IMR-90 (cell line): ENCODE measurements at regions not wholly inside any gene's neighbourhood (a gene's known extent, or its start where the extent isn't known, plus 50 kb on each side); places are given as distances from the start of the nearest gene placed in this dataset.

Source experiments
- ATAC-seq: fragments of 200-7000 bp; cut with Tn5 transposase; 2 replicates; pipeline ENCODE4 v1.9.1; 2020; ENCODE audit warnings: low read depth, mild to moderate bottlenecking, moderate library complexity
- BruUV-seq: library from RNA; stranded (reverse); fragments of 400-500 nt; replicated peaks from 2 replicates; lab custom pipeline; 2021; lab: Mats Ljungman, UMichigan
- CTCF ChIA-PET: fragments of 300-600 bp; formaldehyde crosslinking; extraction: SDS; loops from one replicate; lab custom pipeline; 2021; ENCODE audit warnings: antibody characterized with exemption; lab: Yijun Ruan, JAX
- POLR2A ChIA-PET: fragments of 300-600 bp; sonication (Branson Sonifier 250); formaldehyde crosslinking; loops from one replicate; lab custom pipeline; 2022; ENCODE audit warnings: antibody characterized with exemption; ENCODE audit not compliant: unreplicated experiment; lab: Charles Lee
- DNase-seq: peaks from one replicate; pipeline ENCODE4 v3.0.0; 2013
- H2AFZ ChIP-seq: replicated peaks from 2 replicates; pipeline ENCODE3; 2013; ENCODE audit warnings: low read length, mild to moderate bottlenecking; ENCODE audit not compliant: poor library complexity
- H2AK5ac ChIP-seq: 2 replicates; pipeline ENCODE4 v1.6.1; 2013; ENCODE audit warnings: low read depth, low read length, inconsistent platforms
- H2AK9ac ChIP-seq: replicated peaks from 2 replicates; pipeline ENCODE3; 2013; ENCODE audit warnings: mild to moderate bottlenecking, low read depth, low read length, moderate library complexity; ENCODE audit not compliant: poor library complexity
- H2BK120ac ChIP-seq: 2 replicates; pipeline ENCODE4 v1.6.1; 2013; ENCODE audit warnings: low read depth, low read length, inconsistent platforms
- H2BK15ac ChIP-seq: 3 replicates; pipeline ENCODE4 v1.6.1; 2013; ENCODE audit warnings: low read depth, low read length, inconsistent platforms
- H2BK20ac ChIP-seq: 2 replicates; pipeline ENCODE4 v1.6.1; 2013; ENCODE audit warnings: low read depth, mild to moderate bottlenecking, inconsistent platforms, low read length, moderate library complexity
- H2BK5ac ChIP-seq: 2 replicates; pipeline ENCODE4 v1.6.1; 2013; ENCODE audit warnings: mild to moderate bottlenecking, low read depth, low read length, inconsistent platforms; ENCODE audit not compliant: poor library complexity, severe bottlenecking
- H3K14ac ChIP-seq: replicated peaks from 2 replicates; pipeline ENCODE4 v1.6.1; 2013; ENCODE audit warnings: low read depth, low read length, inconsistent platforms
- H3K18ac ChIP-seq: 2 replicates; pipeline ENCODE4 v1.6.1; 2013; ENCODE audit warnings: low read depth, low read length, control low read depth
- H3K23ac ChIP-seq: 2 replicates; pipeline ENCODE4 v1.6.1; 2013; ENCODE audit warnings: low read depth, low read length, inconsistent platforms
- H3K27ac ChIP-seq: 2 replicates; pipeline ENCODE4 v1.5.1; 2013; ENCODE audit warnings: mild to moderate bottlenecking, control low read depth, low read length; ENCODE audit not compliant: insufficient read depth
- H3K27me3 ChIP-seq: 2 replicates; pipeline ENCODE4 v1.6.1; 2013; ENCODE audit warnings: low read length; ENCODE audit not compliant: control insufficient read depth, insufficient read depth
- H3K36me3 ChIP-seq: 2 replicates; pipeline ENCODE4 v1.6.1; 2013; ENCODE audit warnings: low read length, mixed read lengths; ENCODE audit not compliant: control insufficient read depth, insufficient read depth
- H3K4ac ChIP-seq: 2 replicates; pipeline ENCODE4 v1.6.1; 2013; ENCODE audit warnings: low read depth, low read length, inconsistent platforms
- H3K4me1 ChIP-seq: 2 replicates; pipeline ENCODE4 v1.6.1; 2013; ENCODE audit warnings: low read length, mixed read lengths; ENCODE audit not compliant: control insufficient read depth, insufficient read depth
- H3K4me2 ChIP-seq: 2 replicates; pipeline ENCODE4 v1.6.1; 2013; ENCODE audit warnings: low read depth, mild to moderate bottlenecking, control low read depth, low read length, moderate library complexity
- H3K4me3 ChIP-seq: 2 replicates; pipeline ENCODE4 v1.5.1; 2013; ENCODE audit warnings: low read depth, mild to moderate bottlenecking, control low read depth, low read length, moderate library complexity; ENCODE audit not compliant: insufficient read depth
- H3K56ac ChIP-seq: 2 replicates; pipeline ENCODE4 v1.6.1; 2013; ENCODE audit warnings: low read length, inconsistent platforms; ENCODE audit not compliant: insufficient read depth; ENCODE audit errors: extremely low read depth
- H3K79me1 ChIP-seq, 2 experiments: 2 replicates each; pipeline ENCODE4 v1.6.1; 2013; ENCODE audit warnings: low read length in 2 of 2, inconsistent platforms in 1 of 2, low read depth in 1 of 2
- H3K9ac ChIP-seq: 2 replicates; pipeline ENCODE4 v1.6.1; 2013; ENCODE audit warnings: low read depth, low read length, control low read depth
- H3K9me1 ChIP-seq: 2 replicates; pipeline ENCODE4 v1.6.1; 2013; ENCODE audit warnings: low read length, inconsistent platforms; ENCODE audit not compliant: insufficient read depth
- H3K9me3 ChIP-seq: 2 replicates; pipeline ENCODE4 v1.6.1; 2013; ENCODE audit warnings: low read length; ENCODE audit not compliant: control insufficient read depth, insufficient read depth
- H4K20me1 ChIP-seq: 2 replicates; pipeline ENCODE4 v1.6.1; 2013; ENCODE audit warnings: low read length, inconsistent platforms; ENCODE audit not compliant: insufficient read depth
- H4K5ac ChIP-seq: 2 replicates; pipeline ENCODE4 v1.6.1; 2013; ENCODE audit warnings: mild to moderate bottlenecking, low read depth, low read length, control low read depth
- H4K8ac ChIP-seq, 2 experiments: 2 replicates each; pipeline ENCODE4 v1.6.1; 2013; ENCODE audit warnings: low read depth in 2 of 2, low read length in 2 of 2, control low read depth in 1 of 2, inconsistent platforms in 1 of 2
- H4K91ac ChIP-seq: 2 replicates; pipeline ENCODE4 v1.6.1; 2013; ENCODE audit warnings: low read depth, low read length, inconsistent platforms; ENCODE audit not compliant: insufficient read depth
- CHD1 ChIP-seq: IDR thresholded peaks from 2 replicates; pipeline ENCODE4 v1.6.1; 2012; ENCODE audit warnings: low read depth, low read length, improper control_type of control experiment
- CTCF ChIP-seq: conservative IDR thresholded peaks from 2 replicates; pipeline ENCODE4 v1.5.1; 2012; ENCODE audit warnings: mild to moderate bottlenecking, low read depth, low read length, improper control_type of control experiment
- ELK1 ChIP-seq: fragments of 150-350 bp; IDR thresholded peaks from 2 replicates; pipeline ENCODE4 v1.6.1; 2016; ENCODE audit warnings: low read depth, mild to moderate bottlenecking, low read length, moderate library complexity, borderline replicate concordance
- FOS ChIP-seq: fragments of 150-350 bp; IDR thresholded peaks from 2 replicates; pipeline ENCODE4 v1.6.1; 2016; ENCODE audit warnings: low read depth, low read length
- MAFK ChIP-seq: IDR thresholded peaks from 2 replicates; pipeline ENCODE4 v1.6.1; 2012; ENCODE audit warnings: low read depth, low read length, improper control_type of control experiment
- MAZ ChIP-seq: IDR thresholded peaks from 2 replicates; pipeline ENCODE4 v1.6.1; 2012; ENCODE audit warnings: low read depth, mild to moderate bottlenecking, low read length, improper control_type of control experiment, moderate library complexity, borderline replicate concordance
- MXI1 ChIP-seq: IDR thresholded peaks from 2 replicates; pipeline ENCODE4 v1.6.1; 2012; ENCODE audit warnings: low read depth, mild to moderate bottlenecking, low read length, moderate library complexity, borderline replicate concordance
- NFE2L2 ChIP-seq: fragments of 150-350 bp; IDR thresholded peaks from 2 replicates; pipeline ENCODE4 v1.6.1; 2016; ENCODE audit warnings: low read depth, mild to moderate bottlenecking, low read length
- POLR2A ChIP-seq: IDR thresholded peaks from 2 replicates; pipeline ENCODE4 v1.6.1; 2012; ENCODE audit warnings: mild to moderate bottlenecking, low read depth, low read length
- RAD21 ChIP-seq: IDR thresholded peaks from 2 replicates; pipeline ENCODE4 v1.6.1; 2012; ENCODE audit warnings: low read length, improper control_type of control experiment
- RCOR1 ChIP-seq: IDR thresholded peaks from 2 replicates; pipeline ENCODE4 v1.6.1; 2012; ENCODE audit warnings: mild to moderate bottlenecking, low read length, improper control_type of control experiment; ENCODE audit not compliant: insufficient replicate concordance
- RFX5 ChIP-seq: IDR thresholded peaks from 2 replicates; pipeline ENCODE4 v1.8.0; 2012; ENCODE audit warnings: low read depth, mild to moderate bottlenecking, low read length, moderate library complexity
- SMC3 ChIP-seq: fragments of 150-350 bp; IDR thresholded peaks from 2 replicates; pipeline ENCODE4 v1.6.1; 2016; ENCODE audit warnings: low read depth, mild to moderate bottlenecking, antibody characterized with exemption, low read length, moderate library complexity
- USF2 ChIP-seq: fragments of 150-350 bp; IDR thresholded peaks from 2 replicates; pipeline ENCODE4 v1.6.1; 2017; ENCODE audit warnings: mild to moderate bottlenecking, antibody characterized with exemption, low read length, low read depth
- WGBS, 2 experiments: methylation state at CpG; one replicate each; pipeline versions ENCODE4 v1.1.5 to v1.1.7; 2013; ENCODE audit warnings: missing lambda C conversion rate in 2 of 2; ENCODE audit not compliant: insufficient read length in 1 of 2; ENCODE audit errors: extremely low coverage in 2 of 2; 5-methylcytosine and 5-hydroxymethylcytosine counted together
- dilution Hi-C: fragments of 300-500 bp; cut with HindIII; formaldehyde crosslinking; loops from one replicate; pipeline ENCODE4 v1.14.3; 2018; ENCODE audit warnings: low sequenced_read_pairs; ENCODE audit not compliant: unreplicated experiment
- in situ Hi-C: fragments of 300-500 bp; cut with MboI; formaldehyde crosslinking; loops from 3 replicates; pipeline ENCODE4 v1.14.3; 2019; ENCODE audit warnings: low sequenced_read_pairs, inconsistent platforms, mixed read lengths
- intact Hi-C: fragments of 100-400 bp; cut with micrococcal nuclease; formaldehyde crosslinking; loops from 2 replicates; pipeline ENCODE4 v1.10.0; 2022

GRCh38 chr12:5344131-5344530 lies 87.8 kb upstream of the NTF3 start:
- BruUV-seq, result no TSS peak
- Histone ChIP-seq H3K18ac (no peak overlapping the region), H3K4me2 (no peak overlapping the region), H3K9me1 (no peaks in the 10 kb centered on the region), H4K20me1 (no peaks in the 10 kb centered on the region), H3K9ac (no peak overlapping the region), H3K79me1 (no peaks in the 10 kb centered on the region), H3K4ac (no peak overlapping the region), H2BK120ac (no peak overlapping the region), H2BK20ac (no peak overlapping the region), H2BK15ac (no peak overlapping the region), H4K91ac (no peak overlapping the region), H2AK9ac (no peak overlapping the region), H3K23ac (no peak overlapping the region), H3K56ac (no peak overlapping the region), H3K27ac (no peak overlapping the region), H2BK5ac (no peak overlapping the region), H3K36me3 (no peaks in the 10 kb centered on the region), H3K27me3 (peaks cover 19% of the 10 kb centered on the region), H4K8ac (no peak overlapping the region), H3K14ac (no peak overlapping the region), H3K4me3 (no peak overlapping the region), H4K5ac (no peak overlapping the region), H2AK5ac (no peak overlapping the region), H3K4me1 (no peaks in the 10 kb centered on the region), H3K9me3 (no peaks in the 10 kb centered on the region), H2AFZ (no peak overlapping the region)
- in situ Hi-C loops (no loop called here), dilution Hi-C loops (no loop called here), intact Hi-C loops (no loop called here)
- WGBS, 2 experiments, result 80% methylated on average over 1 of the region's 4 CpGs; no CpG with 5 or more reads in 1 of the 2 experiments
- CTCF ChIA-PET, result interaction anchor here (0.6 kb wide), 1 partner anchor 36 kb away, joined by 4 read pairs; no protein-coding TSS in a partner anchor
- POLR2A ChIA-PET, result no interaction called here
- ATAC-seq (no peak), DNase-seq (no peak)
- TF ChIP-seq SMC3, result no peak
- no peak for TF ChIP-seq CTCF
- TF ChIP-seq NFE2L2, result no peak
- no peak for TF ChIP-seq POLR2A
- TF ChIP-seq ELK1, result no peak
- no peak for TF ChIP-seq RCOR1
- no peak for TF ChIP-seq MAFK
- TF ChIP-seq MAZ, result no peak
- TF ChIP-seq CHD1, result no peak
- TF ChIP-seq RFX5, result no peak
- TF ChIP-seq RAD21, result no peak
- TF ChIP-seq FOS, result no peak
- no peak for TF ChIP-seq USF2
- TF ChIP-seq MXI1, result no peak
